Panc1 (cell line): ENCODE measurements at regions not wholly inside any gene's neighbourhood (a gene's known extent, or its start where the extent isn't known, plus 50 kb on each side); places are given as distances from the start of the nearest gene placed in this dataset.

Source experiments
- ATAC-seq: fragments of 200-7000 bp; cut with Tn5 transposase; 2 replicates; pipeline ENCODE4 v1.9.1; 2020; ENCODE audit warnings: mild to moderate bottlenecking, moderate library complexity
- BruUV-seq: library from RNA; stranded (reverse); fragments of 400-500 nt; replicated peaks from 2 replicates; lab custom pipeline; 2021; lab: Mats Ljungman, UMichigan
- CTCF ChIA-PET: fragments of 300-600 bp; sonication (Branson Sonifier 250); formaldehyde crosslinking; loops from one replicate; lab custom pipeline; 2022; ENCODE audit warnings: antibody characterized with exemption; lab: Charles Lee
- POLR2A ChIA-PET: fragments of 300-600 bp; sonication (Branson Sonifier 250); formaldehyde crosslinking; loops from one replicate; lab custom pipeline; 2022; ENCODE audit warnings: antibody characterized with exemption; lab: Charles Lee
- DNase-seq: peaks from one replicate; pipeline ENCODE4 v3.0.0-alpha.2; 2010; ENCODE audit warnings: low read depth, low spot score
- H3K27ac ChIP-seq: 2 replicates; pipeline ENCODE4 v1.5.1; 2011; ENCODE audit warnings: mild to moderate bottlenecking, low read length, inconsistent platforms
- H3K27me3 ChIP-seq: fragments of 200-500 bp; sonication (Bioruptor generic); 2 replicates; pipeline ENCODE4 v1.6.0; 2014; ENCODE audit warnings: low read length, inconsistent platforms; ENCODE audit not compliant: control insufficient read depth, insufficient read depth
- H3K36me3 ChIP-seq: fragments of 200-500 bp; sonication (Bioruptor generic); 2 replicates; pipeline ENCODE4 v1.5.1; 2014; ENCODE audit warnings: inconsistent platforms, mild to moderate bottlenecking, low read length, moderate library complexity; ENCODE audit not compliant: control insufficient read depth, insufficient read depth
- H3K4me1 ChIP-seq: 2 replicates; pipeline ENCODE4 v1.5.1; 2011; ENCODE audit warnings: inconsistent platforms, mild to moderate bottlenecking, low read length, moderate library complexity; ENCODE audit not compliant: control insufficient read depth, insufficient read depth
- H3K4me3 ChIP-seq, 2 experiments: 2 replicates each; pipeline ENCODE4 v1.5.1; 2011 to 2012; ENCODE audit warnings: low read depth in 2 of 2, low read length in 2 of 2, mild to moderate bottlenecking in 2 of 2, inconsistent platforms in 1 of 2, moderate library complexity in 1 of 2
- H3K9me3 ChIP-seq: fragments of 200-500 bp; sonication (Bioruptor generic); 2 replicates; pipeline ENCODE4 v1.5.1; 2014; ENCODE audit warnings: low read depth, mild to moderate bottlenecking, inconsistent platforms, low read length, moderate library complexity; ENCODE audit not compliant: control insufficient read depth, insufficient read depth
- POLR2AphosphoS5 ChIP-seq: IDR thresholded peaks from 2 replicates; pipeline ENCODE4 v1.6.1; 2012; ENCODE audit warnings: mild to moderate bottlenecking, low read depth, low read length, moderate library complexity
- SIN3A ChIP-seq: IDR thresholded peaks from 2 replicates; pipeline ENCODE4 v1.6.1; 2012; ENCODE audit warnings: low read depth, mild to moderate bottlenecking, low read length, moderate library complexity, borderline replicate concordance; ENCODE audit not compliant: insufficient read depth
- TCF7L2 ChIP-seq: IDR thresholded peaks from 2 replicates; pipeline ENCODE4 v1.6.1; 2011; ENCODE audit warnings: mild to moderate bottlenecking, low read depth, low read length, inconsistent platforms
- in situ Hi-C: cut with HindIII; loops from 2 replicates; pipeline ENCODE4 v1.10.0; 2016; ENCODE audit warnings: low sequenced_read_pairs, low pct_unique_long_range_greater_than_20kb
- intact Hi-C: fragments of 100-400 bp; cut with micrococcal nuclease; formaldehyde crosslinking; loops from one replicate; pipeline ENCODE4 v1.10.0; 2022; ENCODE audit not compliant: unreplicated experiment
- TF ChIP-seq, protein P1 (sequence below): fragments of 450-650 bp; IDR thresholded peaks from 2 replicates; pipeline ENCODE4 v1.5.1; 2017; ENCODE audit warnings: mild to moderate bottlenecking
- TF ChIP-seq, protein P2 (sequence below), 2 experiments: IDR thresholded peaks; 2 replicates each; pipeline ENCODE4 v1.6.1; 2011 to 2012; ENCODE audit warnings: low read depth in 2 of 2, control low read depth in 1 of 2, low read length in 1 of 2, mild to moderate bottlenecking in 1 of 2, moderate library complexity in 1 of 2; ENCODE audit not compliant: insufficient read depth in 1 of 2

DNA sequence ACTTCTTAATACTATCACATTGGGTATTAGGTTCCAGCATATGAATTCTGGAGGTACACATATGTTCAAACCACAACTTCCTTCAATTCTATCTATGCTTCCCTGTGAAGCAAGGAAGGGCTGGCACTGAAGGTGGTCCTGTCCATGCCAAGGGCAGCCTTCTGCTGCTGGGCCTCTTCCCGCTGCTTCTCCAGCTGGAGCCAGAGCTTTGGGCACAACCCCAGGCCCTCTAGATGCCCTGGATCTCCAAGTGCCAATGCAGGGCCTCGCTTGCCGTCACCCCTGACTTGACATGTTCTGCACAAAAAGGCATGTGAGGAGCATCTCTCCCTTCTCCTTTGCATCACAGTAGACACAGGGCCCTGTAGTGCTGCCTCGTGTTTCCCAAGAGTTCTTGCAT, 62.6 kb downstream of the STYXL2 start:
- Histone ChIP-seq H3K27me3 (no peaks in the 10 kb centered on the region), H3K4me3 (no peak overlapping the region), H3K27ac (no peak overlapping the region), H3K4me1 (no peaks in the 10 kb centered on the region), H3K36me3 (no peaks in the 10 kb centered on the region), H3K9me3 (no peaks in the 10 kb centered on the region)
- no TSS peak for BruUV-seq
- DNase-seq: no peak
- in situ Hi-C loops: no loop called here
- no peak for ATAC-seq
- CTCF ChIA-PET: no interaction called here
- no peak for TF ChIP-seq SIN3A
- TF ChIP-seq, protein P1, sequence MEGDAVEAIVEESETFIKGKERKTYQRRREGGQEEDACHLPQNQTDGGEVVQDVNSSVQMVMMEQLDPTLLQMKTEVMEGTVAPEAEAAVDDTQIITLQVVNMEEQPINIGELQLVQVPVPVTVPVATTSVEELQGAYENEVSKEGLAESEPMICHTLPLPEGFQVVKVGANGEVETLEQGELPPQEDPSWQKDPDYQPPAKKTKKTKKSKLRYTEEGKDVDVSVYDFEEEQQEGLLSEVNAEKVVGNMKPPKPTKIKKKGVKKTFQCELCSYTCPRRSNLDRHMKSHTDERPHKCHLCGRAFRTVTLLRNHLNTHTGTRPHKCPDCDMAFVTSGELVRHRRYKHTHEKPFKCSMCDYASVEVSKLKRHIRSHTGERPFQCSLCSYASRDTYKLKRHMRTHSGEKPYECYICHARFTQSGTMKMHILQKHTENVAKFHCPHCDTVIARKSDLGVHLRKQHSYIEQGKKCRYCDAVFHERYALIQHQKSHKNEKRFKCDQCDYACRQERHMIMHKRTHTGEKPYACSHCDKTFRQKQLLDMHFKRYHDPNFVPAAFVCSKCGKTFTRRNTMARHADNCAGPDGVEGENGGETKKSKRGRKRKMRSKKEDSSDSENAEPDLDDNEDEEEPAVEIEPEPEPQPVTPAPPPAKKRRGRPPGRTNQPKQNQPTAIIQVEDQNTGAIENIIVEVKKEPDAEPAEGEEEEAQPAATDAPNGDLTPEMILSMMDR: no peak
- no peak for TF ChIP-seq TCF7L2
- TF ChIP-seq POLR2AphosphoS5: no peak
- TF ChIP-seq, protein P2, sequence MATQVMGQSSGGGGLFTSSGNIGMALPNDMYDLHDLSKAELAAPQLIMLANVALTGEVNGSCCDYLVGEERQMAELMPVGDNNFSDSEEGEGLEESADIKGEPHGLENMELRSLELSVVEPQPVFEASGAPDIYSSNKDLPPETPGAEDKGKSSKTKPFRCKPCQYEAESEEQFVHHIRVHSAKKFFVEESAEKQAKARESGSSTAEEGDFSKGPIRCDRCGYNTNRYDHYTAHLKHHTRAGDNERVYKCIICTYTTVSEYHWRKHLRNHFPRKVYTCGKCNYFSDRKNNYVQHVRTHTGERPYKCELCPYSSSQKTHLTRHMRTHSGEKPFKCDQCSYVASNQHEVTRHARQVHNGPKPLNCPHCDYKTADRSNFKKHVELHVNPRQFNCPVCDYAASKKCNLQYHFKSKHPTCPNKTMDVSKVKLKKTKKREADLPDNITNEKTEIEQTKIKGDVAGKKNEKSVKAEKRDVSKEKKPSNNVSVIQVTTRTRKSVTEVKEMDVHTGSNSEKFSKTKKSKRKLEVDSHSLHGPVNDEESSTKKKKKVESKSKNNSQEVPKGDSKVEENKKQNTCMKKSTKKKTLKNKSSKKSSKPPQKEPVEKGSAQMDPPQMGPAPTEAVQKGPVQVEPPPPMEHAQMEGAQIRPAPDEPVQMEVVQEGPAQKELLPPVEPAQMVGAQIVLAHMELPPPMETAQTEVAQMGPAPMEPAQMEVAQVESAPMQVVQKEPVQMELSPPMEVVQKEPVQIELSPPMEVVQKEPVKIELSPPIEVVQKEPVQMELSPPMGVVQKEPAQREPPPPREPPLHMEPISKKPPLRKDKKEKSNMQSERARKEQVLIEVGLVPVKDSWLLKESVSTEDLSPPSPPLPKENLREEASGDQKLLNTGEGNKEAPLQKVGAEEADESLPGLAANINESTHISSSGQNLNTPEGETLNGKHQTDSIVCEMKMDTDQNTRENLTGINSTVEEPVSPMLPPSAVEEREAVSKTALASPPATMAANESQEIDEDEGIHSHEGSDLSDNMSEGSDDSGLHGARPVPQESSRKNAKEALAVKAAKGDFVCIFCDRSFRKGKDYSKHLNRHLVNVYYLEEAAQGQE (IDR thresholded peaks at IDR 0.05; ENCODE audit: insufficient read depth in 1 of 2, low read depth in 2 of 2, low read length in 1 of 2): no peak
- intact Hi-C loops: no loop called here
- POLR2A ChIA-PET: no interaction called here

DNA sequence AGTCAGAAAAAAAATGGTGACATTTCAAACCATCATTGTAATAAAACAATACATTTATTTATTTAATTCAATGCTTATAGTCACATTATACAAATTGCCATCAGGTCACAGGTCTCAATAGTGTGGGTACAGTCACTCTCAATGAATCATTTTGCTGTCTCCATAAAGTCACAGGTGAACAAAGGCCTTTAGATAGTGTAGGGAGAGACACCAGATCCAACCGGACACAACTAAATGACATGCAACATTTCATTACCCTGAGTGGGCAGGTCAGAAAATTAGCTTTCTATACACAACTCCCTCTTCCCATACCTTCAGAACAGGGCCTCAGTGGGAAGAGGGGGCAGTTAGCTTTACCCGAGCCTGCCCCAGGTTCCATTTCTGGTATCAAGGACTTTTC, 63.2 kb downstream of the STYXL2 start:
- in situ Hi-C loops (no loop called here), intact Hi-C loops (no loop called here)
- TF ChIP-seq POLR2AphosphoS5: no peak
- TF ChIP-seq, protein P1: no peak
- TF ChIP-seq, protein P2 (IDR thresholded peaks at IDR 0.05; ENCODE audit: insufficient read depth in 1 of 2, low read depth in 2 of 2, low read length in 1 of 2): no peak
- no peak for ATAC-seq
- ChIA-PET POLR2A (no interaction called here), CTCF (no interaction called here)
- Histone ChIP-seq H3K9me3 (no peaks in the 10 kb centered on the region), H3K27ac (no peak overlapping the region), H3K36me3 (no peaks in the 10 kb centered on the region), H3K27me3 (no peaks in the 10 kb centered on the region), H3K4me3 (no peak overlapping the region), H3K4me1 (no peaks in the 10 kb centered on the region)
- DNase-seq: no peak
- no TSS peak for BruUV-seq
